AG20443 (cell line): ENCODE measurements at regions not wholly inside any gene's neighbourhood (a gene's known extent, or its start where the extent isn't known, plus 50 kb on each side); places are given as distances from the start of the nearest gene placed in this dataset.
A peak's percentile ranks its signal among the peaks of the same experiment; 100 is the strongest.

ENCODE experiments used
- DNase-seq: peaks from one replicate; pipeline ENCODE4 v3.0.0; 2012; ENCODE audit warnings: low spot score, mixed read lengths

GRCh38 chr21:28827422-28827821, 165.3 kb downstream of the LTN1 start:
- no peak for DNase-seq

GRCh38 chr21:28826569-28826968, 166.1 kb downstream of the LTN1 start:
- no peak for DNase-seq

GRCh38 chr21:28826021-28826420, 166.7 kb downstream of the LTN1 start:
- DNase-seq = no peak

GRCh38 chr21:28823429-28823828, 169.2 kb downstream of the LTN1 start:
- no peak for DNase-seq

- peak; percentile 67 for DNase-seq
Observed at GRCh38 chr21:28822486-28823335, 170.0 kb downstream of the LTN1 start.

GRCh38 chr21:28822123-28822399, 170.6 kb downstream of the LTN1 start:
- DNase-seq = no peak

- DNase-seq = no peak
Observed at GRCh38 chr21:28821276-28822122, 171.2 kb downstream of the LTN1 start.

- DNase-seq = peak; percentile 69
Observed at GRCh38 chr21:28818663-28819278, 173.9 kb downstream of the LTN1 start.

GRCh38 chr21:28817871-28818270, 174.8 kb downstream of the LTN1 start:
- DNase-seq = no peak

- DNase-seq = no peak
Observed at GRCh38 chr21:28811860-28812259, 180.8 kb downstream of the LTN1 start.

GRCh38 chr21:28810826-28811524, 181.7 kb downstream of the LTN1 start:
- no peak for DNase-seq

- peak; percentile 74 for DNase-seq
Observed at GRCh38 chr21:28805885-28806284, 186.8 kb downstream of the LTN1 start.

- no peak for DNase-seq
Observed at GRCh38 chr21:28804089-28804670, 188.5 kb downstream of the LTN1 start.

GRCh38 chr21:28801906-28802305, 190.8 kb downstream of the LTN1 start:
- no peak for DNase-seq

GRCh38 chr21:28799926-28800325, 192.8 kb downstream of the LTN1 start:
- DNase-seq = no peak

GRCh38 chr21:28798798-28799197, 193.9 kb downstream of the LTN1 start:
- DNase-seq = peak; percentile 28

GRCh38 chr21:28795251-28795650, 197.4 kb downstream of the LTN1 start:
- no peak for DNase-seq

GRCh38 chr21:28794371-28794851, 198.3 kb downstream of the LTN1 start:
- no peak for DNase-seq

GRCh38 chr21:28793043-28793442, 199.6 kb downstream of the LTN1 start:
- peak; percentile 49 for DNase-seq

- DNase-seq = no peak
Observed at GRCh38 chr21:28791595-28792282, 200.9 kb downstream of the LTN1 start.

- no peak for DNase-seq
Observed at GRCh38 chr21:28790335-28790734, 202.3 kb downstream of the LTN1 start.
